GM13977 (cell line): ENCODE measurements at regions not wholly inside any gene's neighbourhood (a gene's known extent, or its start where the extent isn't known, plus 50 kb on each side); places are given as distances from the start of the nearest gene placed in this dataset.

Experiments
- DNase-seq: peaks from one replicate; pipeline ENCODE4 v3.0.0; 2012; ENCODE audit warnings: low spot score
- CTCF ChIP-seq: IDR thresholded peaks from 2 replicates; pipeline ENCODE4 v1.5.1; 2012; ENCODE audit warnings: mild to moderate bottlenecking, control low read depth; ENCODE audit not compliant: insufficient read depth; ENCODE audit errors: extremely low read depth, missing control alignments
- in situ Hi-C: fragments of 300-500 bp; cut with MboI; formaldehyde crosslinking; loops from one replicate; pipeline ENCODE4 v1.12.0; 2022; ENCODE audit warnings: low sequenced_read_pairs, low pct_unique_long_range_greater_than_20kb, mixed read lengths, inconsistent platforms; ENCODE audit not compliant: unreplicated experiment

GRCh38 chr2:59463426-59463825 lies 1090.0 kb downstream of the BCL11A start:
- in situ Hi-C loops = no loop called here
- no peak for TF ChIP-seq CTCF
- no peak for DNase-seq

GRCh38 chr2:59462422-59463197 lies 1090.8 kb downstream of the BCL11A start:
- in situ Hi-C loops = no loop called here
- no peak for TF ChIP-seq CTCF
- no peak for DNase-seq

GRCh38 chr2:59461127-59461526 lies 1092.3 kb downstream of the BCL11A start:
- no peak for DNase-seq
- TF ChIP-seq CTCF = no peak

DNA sequence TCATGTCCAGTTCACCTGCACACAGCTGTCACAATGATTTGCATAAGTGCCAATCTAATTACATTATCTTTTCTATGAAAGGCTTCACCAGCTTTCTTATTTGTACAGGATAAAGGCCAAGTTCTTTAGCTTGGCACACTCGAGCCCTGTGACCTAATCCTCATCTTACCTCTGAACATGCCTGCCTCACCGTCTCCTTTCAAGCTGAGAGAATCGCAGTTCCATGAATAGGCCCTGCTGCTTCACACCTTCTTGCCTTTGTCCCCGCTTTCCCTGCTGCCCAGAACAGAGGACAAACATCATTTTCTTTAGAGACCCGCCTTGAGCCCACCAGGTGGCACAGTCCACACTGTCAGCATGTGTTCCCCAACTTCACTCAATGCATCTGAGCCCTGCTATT lies 1094.7 kb downstream of the BCL11A start:
- in situ Hi-C loops = no loop called here
- DNase-seq = no peak
- TF ChIP-seq CTCF = no peak

More at GRCh38 chr2:59461127-59461526, 1092.3 kb downstream of the BCL11A start:
- in situ Hi-C loops = no loop called here

- in situ Hi-C loops = no loop called here
- TF ChIP-seq CTCF = no peak
- DNase-seq = no peak
These were observed 1097.2 kb downstream of the BCL11A start for GRCh38 chr2:59456285-59456684.

DNA sequence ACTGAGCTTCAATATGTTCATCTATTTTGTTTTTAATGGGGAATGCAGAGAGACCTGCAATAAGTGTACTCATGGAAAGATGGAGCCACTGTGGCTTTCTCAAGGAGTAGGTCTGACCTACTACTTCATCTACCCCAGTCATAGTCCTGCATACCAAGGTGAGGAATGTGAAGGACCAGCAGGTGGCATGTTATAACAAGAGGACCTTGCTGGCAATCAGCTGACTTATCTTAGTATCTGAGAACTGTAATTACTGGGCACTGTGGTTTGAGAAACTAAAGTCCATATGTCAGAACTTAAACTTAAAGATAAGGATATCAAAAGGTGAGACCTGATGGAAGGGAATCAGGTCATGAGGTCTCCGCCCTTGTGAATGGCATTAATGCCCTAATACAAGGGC lies 1104.2 kb downstream of the BCL11A start:
- DNase-seq = no peak
- in situ Hi-C loops = no loop called here
- peak; percentile 8 for TF ChIP-seq CTCF

GRCh38 chr2:59440491-59440890 lies 1113.0 kb downstream of the BCL11A start:
- DNase-seq = no peak

More at GRCh38 chr2:59440491-59440890, 1113.0 kb downstream of the BCL11A start:
- TF ChIP-seq CTCF = no peak
- in situ Hi-C loops = no loop called here
